ENCODE measurements at regions not wholly inside any gene's neighbourhood (a gene's known extent, or its start where the extent isn't known, plus 50 kb on each side); places are given as distances from the start of the nearest gene placed in this dataset.

- TF ChIP-seq, protein P1, sequence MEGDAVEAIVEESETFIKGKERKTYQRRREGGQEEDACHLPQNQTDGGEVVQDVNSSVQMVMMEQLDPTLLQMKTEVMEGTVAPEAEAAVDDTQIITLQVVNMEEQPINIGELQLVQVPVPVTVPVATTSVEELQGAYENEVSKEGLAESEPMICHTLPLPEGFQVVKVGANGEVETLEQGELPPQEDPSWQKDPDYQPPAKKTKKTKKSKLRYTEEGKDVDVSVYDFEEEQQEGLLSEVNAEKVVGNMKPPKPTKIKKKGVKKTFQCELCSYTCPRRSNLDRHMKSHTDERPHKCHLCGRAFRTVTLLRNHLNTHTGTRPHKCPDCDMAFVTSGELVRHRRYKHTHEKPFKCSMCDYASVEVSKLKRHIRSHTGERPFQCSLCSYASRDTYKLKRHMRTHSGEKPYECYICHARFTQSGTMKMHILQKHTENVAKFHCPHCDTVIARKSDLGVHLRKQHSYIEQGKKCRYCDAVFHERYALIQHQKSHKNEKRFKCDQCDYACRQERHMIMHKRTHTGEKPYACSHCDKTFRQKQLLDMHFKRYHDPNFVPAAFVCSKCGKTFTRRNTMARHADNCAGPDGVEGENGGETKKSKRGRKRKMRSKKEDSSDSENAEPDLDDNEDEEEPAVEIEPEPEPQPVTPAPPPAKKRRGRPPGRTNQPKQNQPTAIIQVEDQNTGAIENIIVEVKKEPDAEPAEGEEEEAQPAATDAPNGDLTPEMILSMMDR (IDR thresholded peaks at IDR 0.05) = no peak
- no peak for TF ChIP-seq ZFX (IDR thresholded peaks at IDR 0.05; ENCODE audit: borderline replicate concordance)
Observed at GRCh38 chr19:30231408-30232318, 140.5 kb upstream of the ZNF536 start.
